A549 (cell line): ENCODE measurements at regions not wholly inside any gene's neighbourhood (a gene's known extent, or its start where the extent isn't known, plus 50 kb on each side); places are given as distances from the start of the nearest gene placed in this dataset.

Experiments used
- ATAC-seq, 2 experiments: fragments of 200-7000 bp in 1 of 2; fragments of >200 bp in 1 of 2; cut with Nextera tagmentation in 1 of 2; cut with Tn5 transposase in 1 of 2; 3 replicates each; pipeline versions ENCODE4 v1.8.0 to v1.9.1; 2018 to 2020; ENCODE audit warnings: mild to moderate bottlenecking in 1 of 2, moderate library complexity in 1 of 2
- CTCF ChIA-PET: fragments of 300-600 bp; sonication (Branson Sonifier 250); formaldehyde crosslinking; extraction: SDS; loops from one replicate; lab custom pipeline; 2021; ENCODE audit warnings: antibody characterized with exemption, inconsistent platforms; lab: Yijun Ruan, JAX
- POLR2A ChIA-PET: fragments of 350-600 bp; formaldehyde crosslinking; extraction: SDS; loops from one replicate; lab custom pipeline; 2021; ENCODE audit warnings: antibody characterized with exemption, inconsistent platforms; lab: Yijun Ruan, JAX
- DNase-seq, 2 experiments: peaks; one replicate each; pipeline versions ENCODE4 v3.0.0 to v3.0.0-alpha.2; 2011 to 2016; ENCODE audit warnings: low read depth in 1 of 2, low spot score in 1 of 2
- FAIRE-seq: peaks from 2 replicates; lab custom pipeline; 2011; peaks lifted over from hg19 to GRCh38; lab: Jason Lieb, UNC
- H3K27ac ChIP-seq, 2 experiments: fragments of >200 bp; sonication (Bioruptor Twin); formaldehyde crosslinking; 3 replicates each; pipeline ENCODE4 v1.5.1; 2016 to 2017
- H3K4me1 ChIP-seq: fragments of >200 bp; sonication (Bioruptor Twin); formaldehyde crosslinking; 3 replicates; pipeline ENCODE4 v1.6.1; 2016
- H3K4me2 ChIP-seq: fragments of >200 bp; sonication (Bioruptor Twin); formaldehyde crosslinking; 3 replicates; pipeline ENCODE4 v1.6.1; 2016
- H3K4me3 ChIP-seq: fragments of >200 bp; sonication (Bioruptor Twin); formaldehyde crosslinking; 3 replicates; pipeline ENCODE4 v1.5.1; 2016
- H3K9me3 ChIP-seq: fragments of >200 bp; sonication (Bioruptor Twin); formaldehyde crosslinking; 3 replicates; pipeline ENCODE4 v1.6.1; 2016
- CBX2 ChIP-seq: fragments of 200-600 bp; sonication (generic); IDR thresholded peaks from 2 replicates; pipeline ENCODE4 v1.6.1; 2016; ENCODE audit warnings: low read depth, mild to moderate bottlenecking, borderline replicate concordance
- CBX8 ChIP-seq: fragments of 200-600 bp; sonication (generic); IDR thresholded peaks from 2 replicates; pipeline ENCODE4 v1.6.1; 2016
- CHD2 ChIP-seq: fragments of 150-350 bp; IDR thresholded peaks from 2 replicates; pipeline ENCODE4 v1.6.1; 2014; ENCODE audit warnings: low read length; ENCODE audit not compliant: partially characterized antibody
- ESRRA ChIP-seq: fragments of 150-350 bp; IDR thresholded peaks from 2 replicates; pipeline ENCODE4 v1.6.1; 2014; ENCODE audit warnings: mild to moderate bottlenecking, low read length, borderline replicate concordance
- HEYL ChIP-seq: fragments of 250-450 bp; sonication (Bioruptor Pico); IDR thresholded peaks from 2 replicates; pipeline ENCODE4 v1.8.0; 2021; ENCODE audit warnings: mild to moderate bottlenecking, moderate library complexity
- HOXB13 ChIP-seq: fragments of 250-450 bp; sonication (Bioruptor Pico); IDR thresholded peaks from 2 replicates; pipeline ENCODE4 v1.5.0; 2020; ENCODE audit warnings: low read depth, mild to moderate bottlenecking, moderate library complexity
- JUN ChIP-seq, 2 experiments: fragments of >200 bp; sonication (Bioruptor Twin); formaldehyde crosslinking; IDR thresholded peaks; 2 replicates in 1 of 2; 3 replicates in 1 of 2; pipeline ENCODE4 v1.6.1; 2016 to 2017
- JUNB ChIP-seq: fragments of >200 bp; sonication (Bioruptor Twin); formaldehyde crosslinking; IDR thresholded peaks from 2 replicates; pipeline ENCODE4 v1.6.1; 2016
- KDM5A ChIP-seq: fragments of 200-600 bp; sonication (generic); IDR thresholded peaks from 2 replicates; pipeline ENCODE4 v1.6.1; 2016; ENCODE audit warnings: antibody characterized with exemption, mild to moderate bottlenecking
- MAFK ChIP-seq: fragments of 450-650 bp; IDR thresholded peaks from 2 replicates; pipeline ENCODE4 v1.6.1; 2014; ENCODE audit not compliant: partially characterized antibody
- MAZ ChIP-seq: fragments of 150-350 bp; IDR thresholded peaks from 2 replicates; pipeline ENCODE4 v1.6.1; 2014; ENCODE audit warnings: antibody characterized with exemption, low read depth, low read length, borderline replicate concordance
- NFE2L2 ChIP-seq: fragments of 150-350 bp; conservative IDR thresholded peaks from 2 replicates; pipeline ENCODE4 v1.6.1; 2014; ENCODE audit warnings: low read length
- NR3C1 ChIP-seq: fragments of >200 bp; sonication (Bioruptor Twin); formaldehyde crosslinking; IDR thresholded peaks from 3 replicates; pipeline ENCODE4 v1.6.1; 2017
- PHF8 ChIP-seq: fragments of 200-600 bp; sonication (generic); IDR thresholded peaks from 2 replicates; pipeline ENCODE4 v1.6.1; 2016; ENCODE audit warnings: low read depth, mild to moderate bottlenecking, antibody characterized with exemption, moderate library complexity, borderline replicate concordance
- POLR2AphosphoS2 ChIP-seq: conservative IDR thresholded peaks from 2 replicates; pipeline ENCODE4 v1.6.1; 2012; ENCODE audit warnings: low read length, improper control_type of control experiment, inconsistent platforms
- RAD21 ChIP-seq, 2 experiments: fragments of >200 bp in 1 of 2; sonication (Bioruptor Twin) in 1 of 2; formaldehyde crosslinking in 1 of 2; IDR thresholded peaks in 1 of 2; conservative IDR thresholded peaks in 1 of 2; 2 replicates in 1 of 2; 3 replicates in 1 of 2; pipeline ENCODE4 v1.6.1; 2012 to 2018; ENCODE audit warnings: inconsistent platforms in 1 of 2
- RARB ChIP-seq: fragments of 250-450 bp; sonication (Bioruptor Pico); IDR thresholded peaks from 2 replicates; pipeline ENCODE4 v1.8.0; 2021; ENCODE audit warnings: mild to moderate bottlenecking, moderate library complexity
- RCOR1 ChIP-seq: fragments of 150-350 bp; IDR thresholded peaks from 2 replicates; pipeline ENCODE4 v1.6.1; 2014; ENCODE audit warnings: antibody characterized with exemption, low read length, low read depth
- SMC3 ChIP-seq: fragments of >200 bp; sonication (Bioruptor Twin); formaldehyde crosslinking; IDR thresholded peaks from 3 replicates; pipeline ENCODE4 v1.6.1; 2018; ENCODE audit warnings: inconsistent platforms
- SREBF2 ChIP-seq: fragments of 450-650 bp; IDR thresholded peaks from 2 replicates; pipeline ENCODE4 v1.6.1; 2014; ENCODE audit warnings: mild to moderate bottlenecking, moderate library complexity
- TP53 ChIP-seq: fragments of 250-450 bp; sonication (Bioruptor Pico); IDR thresholded peaks from 2 replicates; pipeline ENCODE4 v1.5.0; 2021; ENCODE audit warnings: mild to moderate bottlenecking, moderate library complexity
- ZC3H11A ChIP-seq: fragments of 450-650 bp; IDR thresholded peaks from 2 replicates; pipeline ENCODE4 v1.6.1; 2014; ENCODE audit warnings: antibody characterized with exemption, mild to moderate bottlenecking
- WGBS: methylation state at CpG from one replicate; pipeline ENCODE4 v1.1.6; 2017; ENCODE audit errors: missing lambda C conversion rate; 5-methylcytosine and 5-hydroxymethylcytosine counted together
- TF ChIP-seq, protein P1 (sequence below): IDR thresholded peaks from 2 replicates; pipeline ENCODE4 v1.6.1; 2012; ENCODE audit warnings: low read depth, borderline replicate concordance
- TF ChIP-seq, protein P2 (sequence below): fragments of >200 bp; sonication (Bioruptor Twin); formaldehyde crosslinking; IDR thresholded peaks from 3 replicates; pipeline ENCODE4 v1.5.1; 2016

DNA sequence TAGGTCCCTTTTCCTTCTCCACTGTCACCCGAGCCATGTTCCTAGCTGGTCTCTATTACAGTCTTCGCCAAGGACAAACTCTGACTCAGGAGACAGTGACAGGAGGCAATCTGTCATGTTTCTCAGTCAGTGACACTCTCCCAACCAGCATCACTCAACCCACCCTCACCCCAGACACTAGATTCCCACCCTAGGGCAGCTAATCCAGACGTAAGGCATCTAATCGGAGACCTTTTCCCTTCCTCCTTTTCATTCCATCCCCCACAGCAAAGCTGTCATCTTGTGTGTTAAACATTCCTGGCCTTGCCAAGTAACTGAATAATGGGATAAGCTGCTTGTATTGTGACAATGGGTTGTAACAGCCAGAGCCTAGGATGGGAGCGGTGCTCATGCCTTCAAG, 95.2 kb downstream of the SNX18 start (continued):
- TF ChIP-seq JUN (IDR thresholded peaks at IDR 0.05) (no peak), TP53 (CRISPR knock-in tag) (no peak), PHF8 (no peak), NFE2L2 (no peak), SMC3 (no peak), CBX2 (no peak)
- TF ChIP-seq, protein P1, sequence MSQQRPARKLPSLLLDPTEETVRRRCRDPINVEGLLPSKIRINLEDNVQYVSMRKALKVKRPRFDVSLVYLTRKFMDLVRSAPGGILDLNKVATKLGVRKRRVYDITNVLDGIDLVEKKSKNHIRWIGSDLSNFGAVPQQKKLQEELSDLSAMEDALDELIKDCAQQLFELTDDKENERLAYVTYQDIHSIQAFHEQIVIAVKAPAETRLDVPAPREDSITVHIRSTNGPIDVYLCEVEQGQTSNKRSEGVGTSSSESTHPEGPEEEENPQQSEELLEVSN: no peak

DNA sequence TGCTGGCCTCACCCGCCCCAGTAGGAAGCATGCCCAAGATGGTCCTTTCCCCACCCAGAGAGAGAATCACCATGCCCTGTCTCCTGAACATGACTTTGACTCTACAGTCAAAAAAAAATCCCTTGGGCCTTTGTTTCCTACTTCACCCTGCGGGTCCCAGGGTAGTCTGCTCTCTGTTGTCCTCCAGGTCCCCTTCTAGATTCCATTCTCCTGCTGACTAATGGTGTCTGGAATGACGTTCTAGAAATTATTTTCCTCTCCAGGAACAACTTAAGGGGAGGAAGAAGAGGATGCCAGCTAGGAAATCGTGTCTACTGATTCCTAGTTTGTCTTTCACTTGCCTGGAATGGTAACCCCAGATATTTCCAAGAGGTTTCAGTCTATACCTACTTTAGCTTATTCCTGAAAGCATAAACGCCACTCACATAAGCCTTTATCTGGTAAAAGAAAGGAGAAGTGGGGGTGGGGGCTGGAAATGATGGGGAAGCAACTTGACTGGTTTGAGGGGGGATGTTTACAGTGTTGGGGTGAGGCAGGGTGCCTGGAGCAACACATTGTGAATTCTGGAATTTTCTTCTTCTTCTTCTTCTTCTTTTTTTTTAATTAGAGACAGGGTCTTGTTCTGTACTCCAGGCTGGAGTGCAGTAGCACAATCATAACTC, 93.9 kb downstream of the SNX18 start:
- Histone ChIP-seq H3K27ac (no peak overlapping the region), H3K9me3 (no peaks in the 10 kb centered on the region), H3K4me3 (no peak overlapping the region), H3K4me1 (no peaks in the 10 kb centered on the region), H3K4me2 (no peak overlapping the region)
- 19% methylated on average over 5 of the region's 5 CpGs for WGBS
- ChIA-PET CTCF (interaction anchor here (0.6 to 0.7 kb wide), 2 partner anchors 21 to 171 kb away, joined by 3 to 7 read pairs; no protein-coding TSS in a partner anchor), POLR2A (no interaction called here)
- FAIRE-seq: no peak
- DNase-seq: no peak
- no peak for ATAC-seq
- no peak for TF ChIP-seq SREBF2
- no peak for TF ChIP-seq CBX2
- TF ChIP-seq MAZ: no peak
- TF ChIP-seq POLR2AphosphoS2: no peak
- no peak for TF ChIP-seq TP53 (CRISPR knock-in tag)
- no peak for TF ChIP-seq RARB (CRISPR knock-in tag)
- TF ChIP-seq NFE2L2: no peak
- TF ChIP-seq MAFK: no peak
- no peak for TF ChIP-seq NR3C1
- no peak for TF ChIP-seq ESRRA
- no peak for TF ChIP-seq HOXB13 (CRISPR knock-in tag)
- TF ChIP-seq ZC3H11A: no peak
- TF ChIP-seq HEYL: no peak
- no peak for TF ChIP-seq CBX8
- no peak for TF ChIP-seq RAD21 (conservative IDR thresholded peaks at IDR 0.05 in 1 of 2, IDR thresholded peaks at IDR 0.05 in 1 of 2)
- no peak for TF ChIP-seq KDM5A
- TF ChIP-seq, protein P2, sequence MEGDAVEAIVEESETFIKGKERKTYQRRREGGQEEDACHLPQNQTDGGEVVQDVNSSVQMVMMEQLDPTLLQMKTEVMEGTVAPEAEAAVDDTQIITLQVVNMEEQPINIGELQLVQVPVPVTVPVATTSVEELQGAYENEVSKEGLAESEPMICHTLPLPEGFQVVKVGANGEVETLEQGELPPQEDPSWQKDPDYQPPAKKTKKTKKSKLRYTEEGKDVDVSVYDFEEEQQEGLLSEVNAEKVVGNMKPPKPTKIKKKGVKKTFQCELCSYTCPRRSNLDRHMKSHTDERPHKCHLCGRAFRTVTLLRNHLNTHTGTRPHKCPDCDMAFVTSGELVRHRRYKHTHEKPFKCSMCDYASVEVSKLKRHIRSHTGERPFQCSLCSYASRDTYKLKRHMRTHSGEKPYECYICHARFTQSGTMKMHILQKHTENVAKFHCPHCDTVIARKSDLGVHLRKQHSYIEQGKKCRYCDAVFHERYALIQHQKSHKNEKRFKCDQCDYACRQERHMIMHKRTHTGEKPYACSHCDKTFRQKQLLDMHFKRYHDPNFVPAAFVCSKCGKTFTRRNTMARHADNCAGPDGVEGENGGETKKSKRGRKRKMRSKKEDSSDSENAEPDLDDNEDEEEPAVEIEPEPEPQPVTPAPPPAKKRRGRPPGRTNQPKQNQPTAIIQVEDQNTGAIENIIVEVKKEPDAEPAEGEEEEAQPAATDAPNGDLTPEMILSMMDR: no peak

DNA sequence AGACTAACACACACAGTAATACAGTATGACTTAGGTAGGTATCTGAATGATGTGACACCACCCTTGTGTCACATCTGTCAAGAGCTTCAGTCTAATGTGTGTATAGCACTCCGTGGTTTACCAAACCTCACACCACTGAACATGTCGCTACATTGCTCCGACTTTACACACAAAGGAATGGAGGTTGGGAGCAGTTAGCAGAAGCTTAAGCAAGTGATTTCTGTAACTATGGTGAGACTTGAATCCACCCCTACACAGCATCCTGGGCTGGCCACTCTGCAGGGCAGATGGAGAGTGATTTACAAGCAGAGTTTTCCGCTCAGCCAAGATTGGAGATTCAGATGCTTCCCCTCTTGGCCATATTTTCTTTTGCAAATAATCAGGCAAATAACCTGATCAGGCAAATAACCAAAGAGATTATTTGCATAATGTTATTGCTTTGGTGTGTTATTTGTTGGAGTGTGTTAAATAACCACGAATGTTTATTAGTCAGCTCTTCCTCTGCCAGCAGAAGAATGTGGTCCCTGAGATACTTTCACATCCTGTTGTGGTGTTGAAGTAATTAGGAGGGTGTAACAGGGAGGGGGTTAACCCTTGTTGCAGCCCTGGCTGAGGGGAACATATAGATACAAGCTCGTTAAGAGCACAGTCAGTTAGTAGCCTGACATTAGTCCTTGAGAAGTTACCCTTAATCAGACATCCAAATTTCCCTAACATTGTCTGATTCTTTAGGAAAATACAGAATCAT, 92.8 kb downstream of the SNX18 start:
- no peak for TF ChIP-seq PHF8
- TF ChIP-seq RCOR1: no peak
- no peak for TF ChIP-seq JUNB
- no peak for TF ChIP-seq HOXB13 (CRISPR knock-in tag)
- TF ChIP-seq CHD2: no peak
- Histone ChIP-seq H3K4me3 (no peak overlapping the region), H3K4me1 (no peaks in the 10 kb centered on the region), H3K27ac (no peak overlapping the region), H3K4me2 (no peak overlapping the region), H3K9me3 (no peaks in the 10 kb centered on the region)
- POLR2A ChIA-PET: no interaction called here
- 55% methylated on average over 6 of the region's 6 CpGs for WGBS
- CTCF ChIA-PET: interaction anchor here (1.1 kb wide), 1 partner anchor 32 kb away, joined by 5 read pairs; no protein-coding TSS in a partner anchor
- DNase-seq (no peak), FAIRE-seq (no peak), ATAC-seq (no peak)
